HUES64 (cell line): ENCODE measurements at regions not wholly inside any gene's neighbourhood (a gene's known extent, or its start where the extent isn't known, plus 50 kb on each side); places are given as distances from the start of the nearest gene placed in this dataset.
"Not testable (repeated sequence)": the region's sequence is repeated elsewhere in the genome, so short reads cannot be mapped to it uniquely, and the experiment has no call there.

ENCODE experiments used
- H3K27ac ChIP-seq: 2 replicates; pipeline ENCODE4 v1.7.0; 2013; ENCODE audit warnings: low read depth, low read length, inconsistent platforms
- H3K27me3 ChIP-seq: 2 replicates; pipeline ENCODE4 v1.6.1; 2013; ENCODE audit warnings: mild to moderate bottlenecking, low read length; ENCODE audit not compliant: insufficient read depth
- H3K36me3 ChIP-seq: 2 replicates; pipeline ENCODE4 v1.6.1; 2013; ENCODE audit warnings: mild to moderate bottlenecking, low read length; ENCODE audit not compliant: insufficient read depth
- H3K4me1 ChIP-seq: 2 replicates; pipeline ENCODE4 v1.6.1; 2013; ENCODE audit warnings: mild to moderate bottlenecking, low read length, moderate library complexity; ENCODE audit not compliant: insufficient read depth
- H3K4me3 ChIP-seq: 2 replicates; pipeline ENCODE4 v1.5.1; 2013; ENCODE audit warnings: mild to moderate bottlenecking, low read length, moderate library complexity
- H3K9ac ChIP-seq: 2 replicates; pipeline ENCODE4 v1.6.1; 2013; ENCODE audit warnings: mild to moderate bottlenecking, low read depth, low read length
- H3K9me3 ChIP-seq: 2 replicates; pipeline ENCODE4 v1.6.1; 2013; ENCODE audit warnings: low read depth, low read length; ENCODE audit not compliant: insufficient read depth
- WGBS: fragments of 150-250, 120-280 bp; methylation state at CpG from one replicate; pipeline ENCODE4 v1.1.7; 2013; ENCODE audit warnings: missing lambda C conversion rate; 5-methylcytosine and 5-hydroxymethylcytosine counted together

GRCh38 chr15:31221936-31222515 lies 104.6 kb upstream of the KLF13 start:
- Histone ChIP-seq H3K27ac (no peak overlapping the region), H3K9me3 (no peaks in the 10 kb centered on the region), H3K27me3 (no peaks in the 10 kb centered on the region), H3K4me1 (peaks cover 22% of the 10 kb centered on the region), H3K9ac (no peak overlapping the region), H3K4me3 (no peak overlapping the region), H3K36me3 (no peaks in the 10 kb centered on the region)
- WGBS, result 69% methylated on average over 11 of the region's 11 CpGs

GRCh38 chr15:31222773-31223341 lies 103.8 kb upstream of the KLF13 start:
- no peak overlapping the region for H3K27ac ChIP-seq
- H3K4me1 ChIP-seq, result peaks cover 22% of the 10 kb centered on the region
- H3K4me3 ChIP-seq, result no peak overlapping the region
- no peaks in the 10 kb centered on the region for H3K36me3 ChIP-seq
- no peaks in the 10 kb centered on the region for H3K27me3 ChIP-seq
- H3K9ac ChIP-seq, result no peak overlapping the region
- H3K9me3 ChIP-seq, result no peaks in the 10 kb centered on the region
- WGBS, result 76% methylated on average over 10 of the region's 10 CpGs

- 80% methylated on average over 42 of the region's 42 CpGs for WGBS
- H3K36me3 ChIP-seq, result no peaks in the 10 kb centered on the region
Observed at GRCh38 chr15:31223478-31224350, 102.9 kb upstream of the KLF13 start.

GRCh38 chr15:31224661-31225060 lies 102.0 kb upstream of the KLF13 start:
- not testable (repeated sequence) for H3K4me3 ChIP-seq, H3K36me3 ChIP-seq, H3K9me3 ChIP-seq, H3K9ac ChIP-seq, H3K27ac ChIP-seq, H3K27me3 ChIP-seq
- peaks cover 22% of the 10 kb centered on the region for H3K4me1 ChIP-seq
- WGBS, result 86% methylated on average over 4 of the region's 4 CpGs

More at GRCh38 chr15:31223478-31224350, 102.9 kb upstream of the KLF13 start:
- H3K4me1 ChIP-seq, result peaks cover 22% of the 10 kb centered on the region
- H3K27ac ChIP-seq, result no peak overlapping the region
- no peaks in the 10 kb centered on the region for H3K27me3 ChIP-seq
- no peak overlapping the region for H3K4me3 ChIP-seq
- no peaks in the 10 kb centered on the region for H3K9me3 ChIP-seq
- no peak overlapping the region for H3K9ac ChIP-seq

GRCh38 chr15:31225356-31225955 lies 101.2 kb upstream of the KLF13 start:
- H3K27ac ChIP-seq, result no peak overlapping the region
- no peaks in the 10 kb centered on the region for H3K36me3 ChIP-seq
- peaks cover 22% of the 10 kb centered on the region for H3K4me1 ChIP-seq
- H3K27me3 ChIP-seq, result no peaks in the 10 kb centered on the region
- H3K9ac ChIP-seq, result no peak overlapping the region
- no peaks in the 10 kb centered on the region for H3K9me3 ChIP-seq
- no peak overlapping the region for H3K4me3 ChIP-seq
- 87% methylated on average over 18 of the region's 18 CpGs for WGBS

- H3K36me3 ChIP-seq, result no peaks in the 10 kb centered on the region
- no peaks in the 10 kb centered on the region for H3K9me3 ChIP-seq
- WGBS, result 87% methylated on average over 9 of the region's 9 CpGs
- no peaks in the 10 kb centered on the region for H3K27me3 ChIP-seq
- H3K27ac ChIP-seq, result no peak overlapping the region
- no peak overlapping the region for H3K9ac ChIP-seq
- H3K4me1 ChIP-seq, result peaks cover 22% of the 10 kb centered on the region
- no peak overlapping the region for H3K4me3 ChIP-seq
Observed at GRCh38 chr15:31226021-31226420, 100.6 kb upstream of the KLF13 start.

GRCh38 chr15:31227235-31227634 lies 99.4 kb upstream of the KLF13 start:
- H3K4me3 ChIP-seq, result no peak overlapping the region
- 92% methylated on average over 2 of the region's 2 CpGs for WGBS

GRCh38 chr15:31228011-31228484 lies 98.6 kb upstream of the KLF13 start:
- Histone ChIP-seq H3K4me1 (peaks cover 12% of the 10 kb centered on the region; the same call in 1 of the 2 replicates), H3K27ac (no peak overlapping the region), H3K27me3 (no peaks in the 10 kb centered on the region), H3K9ac (no peak overlapping the region), H3K9me3 (no peaks in the 10 kb centered on the region), H3K36me3 (no peaks in the 10 kb centered on the region), H3K4me3 (no peak overlapping the region)
- WGBS, result 95% methylated on average over 7 of the region's 7 CpGs

More at GRCh38 chr15:31227235-31227634, 99.4 kb upstream of the KLF13 start:
- Histone ChIP-seq H3K27ac (no peak overlapping the region), H3K9me3 (no peaks in the 10 kb centered on the region), H3K9ac (no peak overlapping the region), H3K4me1 (peaks cover 17% of the 10 kb centered on the region), H3K27me3 (no peaks in the 10 kb centered on the region), H3K36me3 (no peaks in the 10 kb centered on the region)

- H3K27me3 ChIP-seq, result no peaks in the 10 kb centered on the region
- peaks cover 2% of the 10 kb centered on the region; the same call in 1 of the 2 replicates for H3K4me1 ChIP-seq
- H3K9ac ChIP-seq, result no peak overlapping the region
- H3K9me3 ChIP-seq, result no peaks in the 10 kb centered on the region
- H3K27ac ChIP-seq, result no peak overlapping the region
- H3K36me3 ChIP-seq, result no peaks in the 10 kb centered on the region
- no peak overlapping the region for H3K4me3 ChIP-seq
- 77% methylated on average over 7 of the region's 8 CpGs for WGBS
Observed at GRCh38 chr15:31228980-31229826, 97.4 kb upstream of the KLF13 start.

GRCh38 chr15:31230630-31231485 lies 95.8 kb upstream of the KLF13 start:
- 87% methylated on average over 6 of the region's 6 CpGs for WGBS
- H3K9ac ChIP-seq, result no peak overlapping the region

More at GRCh38 chr15:31230630-31231485, 95.8 kb upstream of the KLF13 start:
- Histone ChIP-seq H3K36me3 (no peaks in the 10 kb centered on the region), H3K27me3 (no peaks in the 10 kb centered on the region), H3K4me1 (no peaks in the 10 kb centered on the region; the same call in none of the 2 replicates), H3K27ac (no peak overlapping the region), H3K9me3 (no peaks in the 10 kb centered on the region), H3K4me3 (no peak overlapping the region)
